ENCODE measurements at regions not wholly inside any gene's neighbourhood (a gene's known extent, or its start where the extent isn't known, plus 50 kb on each side); places are given as distances from the start of the nearest gene placed in this dataset.
"Not testable (repeated sequence)": the region's sequence is repeated elsewhere in the genome, so short reads cannot be mapped to it uniquely, and the experiment has no call there.

GRCh38 chr1:118828038-118828437 lies 160.1 kb downstream of the TBX15 start:
- DNase-seq, result no peak

- no peak for DNase-seq
Measured at GRCh38 chr1:118827636-118828035, 160.5 kb downstream of the TBX15 start.

- no peak for DNase-seq
Measured at GRCh38 chr1:118827207-118827606, 160.9 kb downstream of the TBX15 start.

- DNase-seq, result no peak
Measured at GRCh38 chr1:118826669-118827068, 161.5 kb downstream of the TBX15 start.

GRCh38 chr1:118825619-118826018 lies 162.5 kb downstream of the TBX15 start:
- no peak for DNase-seq

- no peak for DNase-seq
Measured at GRCh38 chr1:118821801-118822200, 166.3 kb downstream of the TBX15 start.

GRCh38 chr1:118820864-118821263 lies 167.3 kb downstream of the TBX15 start:
- DNase-seq, result no peak

- no peak for DNase-seq
Measured at GRCh38 chr1:118815909-118816308, 172.2 kb downstream of the TBX15 start.

GRCh38 chr1:118812555-118812954 lies 175.6 kb downstream of the TBX15 start:
- DNase-seq, result no peak

GRCh38 chr1:118811156-118811555 lies 177.0 kb downstream of the TBX15 start:
- no peak for DNase-seq

- DNase-seq, result no peak
Measured at GRCh38 chr1:118809586-118809985, 178.6 kb downstream of the TBX15 start.

GRCh38 chr1:118803128-118803527 lies 185.0 kb downstream of the TBX15 start:
- DNase-seq, result not testable (repeated sequence)

GRCh38 chr1:118791094-118791691 lies 196.9 kb downstream of the TBX15 start:
- DNase-seq, result no peak

GRCh38 chr1:118788463-118788862 lies 199.7 kb downstream of the TBX15 start:
- DNase-seq, result peak; percentile 41

GRCh38 chr1:118786454-118787155 lies 201.5 kb downstream of the TBX15 start:
- no peak for DNase-seq

GRCh38 chr1:118785246-118785645 lies 202.9 kb downstream of the TBX15 start:
- peak; percentile 49 for DNase-seq

- no peak for DNase-seq
Measured at GRCh38 chr1:118783095-118783758, 204.9 kb downstream of the TBX15 start.

GRCh38 chr1:118773656-118774055 lies 214.5 kb downstream of the TBX15 start:
- no peak for DNase-seq

GRCh38 chr1:118767971-118768370 lies 220.2 kb downstream of the TBX15 start:
- DNase-seq, result no peak

GRCh38 chr1:118753976-118754375 lies 234.2 kb downstream of the TBX15 start:
- no peak for DNase-seq

- no peak for DNase-seq
Measured at GRCh38 chr1:118751166-118751565, 237.0 kb downstream of the TBX15 start.

- no peak for DNase-seq
Measured at GRCh38 chr1:118744420-118744819, 243.7 kb downstream of the TBX15 start.

- no peak for DNase-seq
Measured at GRCh38 chr1:118739501-118739900, 248.6 kb downstream of the TBX15 start.

GRCh38 chr1:118736322-118736721 lies 251.8 kb downstream of the TBX15 start:
- no peak for DNase-seq
